AG10803 (cell line): ENCODE measurements at regions not wholly inside any gene's neighbourhood (a gene's known extent, or its start where the extent isn't known, plus 50 kb on each side); places are given as distances from the start of the nearest gene placed in this dataset.

Source experiments
- DNase-seq: peaks from one replicate; pipeline ENCODE4 v3.0.0; 2010; ENCODE audit warnings: low read depth
- H3K4me3 ChIP-seq: 2 replicates; pipeline ENCODE4 v1.5.1; 2011; ENCODE audit warnings: mild to moderate bottlenecking, low read length, control low read depth
- TF ChIP-seq, protein P1 (sequence below): conservative IDR thresholded peaks from 2 replicates; pipeline ENCODE4 v1.5.1; 2011; ENCODE audit warnings: mild to moderate bottlenecking, low read length, control low read depth, inconsistent platforms

- no peak overlapping the region for H3K4me3 ChIP-seq
- DNase-seq: peak; percentile 49
- TF ChIP-seq, protein P1, sequence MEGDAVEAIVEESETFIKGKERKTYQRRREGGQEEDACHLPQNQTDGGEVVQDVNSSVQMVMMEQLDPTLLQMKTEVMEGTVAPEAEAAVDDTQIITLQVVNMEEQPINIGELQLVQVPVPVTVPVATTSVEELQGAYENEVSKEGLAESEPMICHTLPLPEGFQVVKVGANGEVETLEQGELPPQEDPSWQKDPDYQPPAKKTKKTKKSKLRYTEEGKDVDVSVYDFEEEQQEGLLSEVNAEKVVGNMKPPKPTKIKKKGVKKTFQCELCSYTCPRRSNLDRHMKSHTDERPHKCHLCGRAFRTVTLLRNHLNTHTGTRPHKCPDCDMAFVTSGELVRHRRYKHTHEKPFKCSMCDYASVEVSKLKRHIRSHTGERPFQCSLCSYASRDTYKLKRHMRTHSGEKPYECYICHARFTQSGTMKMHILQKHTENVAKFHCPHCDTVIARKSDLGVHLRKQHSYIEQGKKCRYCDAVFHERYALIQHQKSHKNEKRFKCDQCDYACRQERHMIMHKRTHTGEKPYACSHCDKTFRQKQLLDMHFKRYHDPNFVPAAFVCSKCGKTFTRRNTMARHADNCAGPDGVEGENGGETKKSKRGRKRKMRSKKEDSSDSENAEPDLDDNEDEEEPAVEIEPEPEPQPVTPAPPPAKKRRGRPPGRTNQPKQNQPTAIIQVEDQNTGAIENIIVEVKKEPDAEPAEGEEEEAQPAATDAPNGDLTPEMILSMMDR: no peak
Observed at GRCh38 chr1:14543191-14543840, 55.2 kb upstream of the KAZN start.

- TF ChIP-seq, protein P1: no peak
- no peak for DNase-seq
- H3K4me3 ChIP-seq: no peak overlapping the region
Observed at GRCh38 chr1:14544319-14544718, 54.2 kb upstream of the KAZN start.

- DNase-seq: no peak
- TF ChIP-seq, protein P1: no peak
- no peak overlapping the region for H3K4me3 ChIP-seq
Observed at GRCh38 chr1:14545422-14546025, 53.0 kb upstream of the KAZN start.

DNA sequence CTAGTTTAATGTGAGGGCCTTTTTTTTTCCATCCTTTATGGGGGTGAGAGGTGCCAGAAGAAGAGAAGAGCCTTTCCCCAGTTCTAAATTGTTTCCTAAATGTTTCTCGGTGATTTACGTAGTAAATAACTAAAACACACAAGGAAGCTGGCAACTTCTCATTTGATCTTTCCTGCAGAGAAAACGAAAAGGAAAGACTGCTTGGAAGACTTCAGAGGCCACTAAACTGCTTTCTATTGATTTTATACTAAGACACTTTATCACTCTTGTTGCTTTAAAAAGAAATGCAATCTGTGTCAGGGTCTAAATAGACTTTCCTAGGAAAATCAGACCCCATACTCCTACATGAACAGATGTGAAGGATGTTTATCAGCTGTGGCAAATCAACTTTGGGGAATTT is 52.1 kb upstream of the KAZN start:
- TF ChIP-seq, protein P1: no peak
- DNase-seq: no peak
- no peak overlapping the region for H3K4me3 ChIP-seq
